ENCODE measurements at regions not wholly inside any gene's neighbourhood (a gene's known extent, or its start where the extent isn't known, plus 50 kb on each side); places are given as distances from the start of the nearest gene placed in this dataset.
"Not testable (repeated sequence)": the region's sequence is repeated elsewhere in the genome, so short reads cannot be mapped to it uniquely, and the experiment has no call there.

GRCh38 chr9:40885858-40886257 is 242.6 kb downstream of the FOXD4L6 start:
- not testable (repeated sequence) for TF ChIP-seq CTCF (conservative IDR thresholded peaks at IDR 0.05; ENCODE audit: low read depth, low read length); EZH2 (IDR thresholded peaks at IDR 0.05; ENCODE audit: low read length, unreplicated experiment); EZH2phosphoT487 (IDR thresholded peaks at IDR 0.05; ENCODE audit: borderline replicate concordance, low read length)
